Bronchial epithelial cell (primary cell): ENCODE measurements at regions not wholly inside any gene's neighbourhood (a gene's known extent, or its start where the extent isn't known, plus 50 kb on each side); places are given as distances from the start of the nearest gene placed in this dataset.

ENCODE experiments used
- DNase-seq: peaks from one replicate; pipeline ENCODE4 v3.0.0-alpha.2; 2010; ENCODE audit warnings: low read depth
- FAIRE-seq: peaks from 2 replicates; lab custom pipeline; 2011; peaks lifted over from hg19 to GRCh38; lab: Jason Lieb, UNC
- H3K27me3 ChIP-seq: 2 replicates; pipeline ENCODE4 v1.5.1; 2011; ENCODE audit warnings: low read length; ENCODE audit not compliant: control insufficient read depth, insufficient read depth
- H3K36me3 ChIP-seq: 2 replicates; pipeline ENCODE4 v1.5.1; 2011; ENCODE audit warnings: low read length; ENCODE audit not compliant: control insufficient read depth, insufficient read depth
- H3K4me3 ChIP-seq: 2 replicates; pipeline ENCODE4 v1.5.1; 2011; ENCODE audit warnings: mild to moderate bottlenecking, low read depth, low read length, control low read depth
- CTCF ChIP-seq: IDR thresholded peaks from 2 replicates; pipeline ENCODE4 v1.5.1; 2011; ENCODE audit warnings: mild to moderate bottlenecking, moderate library complexity, low read length, control low read depth, inconsistent platforms; ENCODE audit not compliant: insufficient read depth, severe bottlenecking

- DNase-seq (no peak), FAIRE-seq (peak; percentile 32)
- no peaks in the 10 kb centered on the region for H3K36me3 ChIP-seq
- no peak for TF ChIP-seq CTCF
- no peak overlapping the region for H3K4me3 ChIP-seq
- no peaks in the 10 kb centered on the region for H3K27me3 ChIP-seq
Observed at GRCh38 chr10:78507510-78508160, 474.0 kb downstream of the RPS24 start.

GRCh38 chr10:78508955-78509748 is 475.5 kb downstream of the RPS24 start:
- no peaks in the 10 kb centered on the region for H3K27me3 ChIP-seq
- H3K4me3 ChIP-seq, result no peak overlapping the region
- FAIRE-seq (no peak), DNase-seq (no peak)
- TF ChIP-seq CTCF, result no peak
- no peaks in the 10 kb centered on the region for H3K36me3 ChIP-seq

- FAIRE-seq, result no peak
- no peak for TF ChIP-seq CTCF
- no peaks in the 10 kb centered on the region for H3K36me3 ChIP-seq
- H3K27me3 ChIP-seq, result no peaks in the 10 kb centered on the region
- no peak for DNase-seq
- H3K4me3 ChIP-seq, result no peak overlapping the region
Observed at GRCh38 chr10:78510566-78511323, 477.1 kb downstream of the RPS24 start.

- Histone ChIP-seq H3K4me3 (no peak overlapping the region), H3K36me3 (no peaks in the 10 kb centered on the region), H3K27me3 (peaks cover under 1% of the 10 kb centered on the region)
- DNase-seq, result no peak
- FAIRE-seq, result peak; percentile 82
- TF ChIP-seq CTCF, result no peak
Observed at GRCh38 chr10:78511324-78512204, 477.9 kb downstream of the RPS24 start.

- Histone ChIP-seq H3K36me3 (no peaks in the 10 kb centered on the region), H3K4me3 (no peak overlapping the region), H3K27me3 (peaks cover 2% of the 10 kb centered on the region)
- DNase-seq (no peak), FAIRE-seq (no peak)
- TF ChIP-seq CTCF, result no peak
Observed at GRCh38 chr10:78512205-78512550, 478.5 kb downstream of the RPS24 start.
